Erythroblast (primary cell): ENCODE measurements at regions not wholly inside any gene's neighbourhood (a gene's known extent, or its start where the extent isn't known, plus 50 kb on each side); places are given as distances from the start of the nearest gene placed in this dataset.

Experiments
- DNase-seq, 2 experiments: peaks; one replicate each; lab custom pipeline; 2025; lab: John Stamatoyannopoulos, UW
- GATA1 ChIP-seq: IDR thresholded peaks from 2 replicates; pipeline ENCODE4 v1.6.1; 2011; ENCODE audit warnings: low read depth, mild to moderate bottlenecking, control low read depth, low read length, moderate library complexity
- POLR2A ChIP-seq: IDR thresholded peaks from 2 replicates; pipeline ENCODE4 v1.6.1; 2011; ENCODE audit warnings: mild to moderate bottlenecking, low read length

- DNase-seq, result no peak
- TF ChIP-seq POLR2A (no peak), GATA1 (no peak)
These were observed 836.1 kb downstream of the CBLN2 start for GRCh38 chr18:71707985-71708500.

GRCh38 chr18:71707400-71707799 lies 836.7 kb downstream of the CBLN2 start:
- DNase-seq, result no peak
- no peak for TF ChIP-seq GATA1
- no peak for TF ChIP-seq POLR2A

- no peak for DNase-seq
- TF ChIP-seq GATA1 (no peak), POLR2A (no peak)
These were observed 854.6 kb downstream of the CBLN2 start for GRCh38 chr18:71689416-71690160.

GRCh38 chr18:71682591-71682990 lies 861.6 kb downstream of the CBLN2 start:
- DNase-seq, result no peak
- no peak for TF ChIP-seq POLR2A
- TF ChIP-seq GATA1, result no peak

- no peak for TF ChIP-seq GATA1
- no peak for DNase-seq
These were observed 866.0 kb downstream of the CBLN2 start for GRCh38 chr18:71678144-71678543.

GRCh38 chr18:71673954-71674353 lies 870.2 kb downstream of the CBLN2 start:
- TF ChIP-seq POLR2A (no peak), GATA1 (no peak)
- no peak for DNase-seq

GRCh38 chr18:71673498-71673897 lies 870.6 kb downstream of the CBLN2 start:
- TF ChIP-seq POLR2A, result no peak
- no peak for TF ChIP-seq GATA1
- DNase-seq, result no peak

- DNase-seq, result no peak
- TF ChIP-seq GATA1 (no peak), POLR2A (no peak)
These were observed 877.7 kb downstream of the CBLN2 start for GRCh38 chr18:71666481-71666880.

GRCh38 chr18:71665131-71665530 lies 879.0 kb downstream of the CBLN2 start:
- TF ChIP-seq POLR2A (no peak), GATA1 (no peak)
- DNase-seq, result no peak

GRCh38 chr18:71643822-71644221 lies 900.3 kb downstream of the CBLN2 start:
- TF ChIP-seq GATA1 (no peak), POLR2A (no peak)
- DNase-seq, result no peak

GRCh38 chr18:71630696-71631095 lies 913.4 kb downstream of the CBLN2 start:
- DNase-seq, result no peak
- TF ChIP-seq POLR2A (no peak), GATA1 (no peak)

- no peak for TF ChIP-seq POLR2A
- TF ChIP-seq GATA1, result no peak
- DNase-seq, result no peak
These were observed 918.5 kb downstream of the CBLN2 start for GRCh38 chr18:71625556-71626090.

- no peak for DNase-seq
- TF ChIP-seq GATA1, result no peak
- no peak for TF ChIP-seq POLR2A
These were observed 945.8 kb downstream of the CBLN2 start for GRCh38 chr18:71598374-71598773.

- TF ChIP-seq GATA1 (no peak), POLR2A (no peak)
These were observed 946.9 kb downstream of the CBLN2 start for GRCh38 chr18:71597219-71597618.

GRCh38 chr18:71583252-71583651 lies 960.9 kb downstream of the CBLN2 start:
- DNase-seq, result no peak
- TF ChIP-seq POLR2A (no peak), GATA1 (no peak)

More at GRCh38 chr18:71597219-71597618, 946.9 kb downstream of the CBLN2 start:
- no peak for DNase-seq

GRCh38 chr18:71554686-71555085 lies 989.5 kb downstream of the CBLN2 start:
- no peak for DNase-seq
- TF ChIP-seq POLR2A, result no peak
